Activated T-helper 17 cell treated with anti-CD3 and anti-CD28 coated beads, Interleukin-2, amount 50 U/mL, for 72 hours (primary cell): ENCODE measurements at regions not wholly inside any gene's neighbourhood (a gene's known extent, or its start where the extent isn't known, plus 50 kb on each side); places are given as distances from the start of the nearest gene placed in this dataset.
"Not testable (repeated sequence)": the region's sequence is repeated elsewhere in the genome, so short reads cannot be mapped to it uniquely, and the experiment has no call there.

Experiments used
- ATAC-seq: fragments of 150-1000 bp; cut with Tn5 transposase; replicated peaks from 2 replicates; pipeline ENCODE4 v1.10.0; 2021; ENCODE audit warnings: mild to moderate bottlenecking, moderate library complexity
- H3K27ac Mint-ChIP-seq: one replicate; pipeline ENCODE4 v1.8.0; 2022; ENCODE audit warnings: mixed read lengths
- H3K27me3 Mint-ChIP-seq: one replicate; pipeline ENCODE4 v1.8.0; 2022; ENCODE audit warnings: mixed read lengths
- H3K36me3 Mint-ChIP-seq: one replicate; pipeline ENCODE4 v1.8.0; 2022; ENCODE audit warnings: low read depth, mild to moderate bottlenecking, mixed read lengths
- H3K4me1 Mint-ChIP-seq: one replicate; pipeline ENCODE4 v1.8.0; 2022; ENCODE audit warnings: mixed read lengths
- H3K4me3 Mint-ChIP-seq: one replicate; pipeline ENCODE4 v1.8.0; 2022; ENCODE audit warnings: mild to moderate bottlenecking, mixed read lengths
- H3K9me3 Mint-ChIP-seq: one replicate; pipeline ENCODE4 v1.8.0; 2022; ENCODE audit warnings: mixed read lengths

DNA sequence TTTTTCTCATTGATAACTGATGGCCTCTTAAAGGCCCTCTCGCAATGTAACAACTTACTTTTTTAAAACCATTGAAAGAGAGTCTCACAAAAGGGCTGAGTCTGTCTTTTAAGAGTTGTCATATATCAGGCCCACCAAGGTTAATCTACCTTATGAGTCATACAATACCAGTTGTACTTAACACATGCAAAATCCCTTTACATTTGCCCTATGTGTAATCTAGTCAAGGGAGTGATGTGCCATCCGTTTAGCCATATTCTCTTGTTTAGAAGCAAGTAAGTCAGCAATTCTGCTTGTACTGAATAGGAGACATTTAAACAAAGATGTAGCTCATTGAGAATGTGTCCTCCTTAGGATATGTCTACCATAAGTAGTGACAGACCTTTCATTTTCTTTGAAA is 143.7 kb downstream of the TENT5A start:
- Mint-ChIP-seq H3K4me1 (no peaks in the 10 kb centered on the region), H3K27ac (no peak overlapping the region), H3K9me3 (peaks cover 7% of the 10 kb centered on the region), H3K36me3 (no peaks in the 10 kb centered on the region), H3K4me3 (no peak overlapping the region), H3K27me3 (no peaks in the 10 kb centered on the region)
- ATAC-seq = no peak

DNA sequence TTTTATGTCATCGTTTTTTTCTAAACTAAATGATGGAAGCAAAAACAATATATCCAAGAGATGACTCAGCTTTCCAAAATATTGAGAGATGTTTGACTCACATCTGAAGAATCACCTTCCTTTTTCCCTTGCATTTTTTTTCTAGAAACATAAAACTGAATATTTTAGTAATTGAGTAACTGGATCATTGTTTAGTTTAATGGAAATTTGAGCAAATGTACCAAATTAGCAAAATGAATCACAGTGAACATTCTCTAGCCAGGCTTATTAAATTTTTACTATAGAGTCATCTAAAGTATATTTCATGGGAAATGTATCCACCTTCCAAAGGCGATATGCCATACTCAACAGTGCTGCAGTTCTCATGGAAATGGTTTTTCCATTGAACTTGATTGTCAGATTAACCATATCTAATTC is 145.5 kb downstream of the TENT5A start:
- no peaks in the 10 kb centered on the region for H3K36me3 Mint-ChIP-seq
- no peaks in the 10 kb centered on the region for H3K27me3 Mint-ChIP-seq
- ATAC-seq = no peak
- H3K9me3 Mint-ChIP-seq = peaks cover 10% of the 10 kb centered on the region
- H3K27ac Mint-ChIP-seq = no peak overlapping the region
- no peaks in the 10 kb centered on the region for H3K4me1 Mint-ChIP-seq
- no peak overlapping the region for H3K4me3 Mint-ChIP-seq

- no peaks in the 10 kb centered on the region for H3K27me3 Mint-ChIP-seq
- peaks cover 10% of the 10 kb centered on the region for H3K9me3 Mint-ChIP-seq
- no peak overlapping the region for H3K27ac Mint-ChIP-seq
- no peak for ATAC-seq
- H3K36me3 Mint-ChIP-seq = no peaks in the 10 kb centered on the region
- H3K4me3 Mint-ChIP-seq = no peak overlapping the region
- H3K4me1 Mint-ChIP-seq = no peaks in the 10 kb centered on the region
These were observed 147.0 kb downstream of the TENT5A start for GRCh38 chr6:81605526-81605925.

- no peak for ATAC-seq
- H3K27ac Mint-ChIP-seq = no peak overlapping the region
- no peaks in the 10 kb centered on the region for H3K27me3 Mint-ChIP-seq
These were observed 150.6 kb downstream of the TENT5A start for GRCh38 chr6:81601918-81602317.

GRCh38 chr6:81600488-81600887 is 152.0 kb downstream of the TENT5A start:
- not testable (repeated sequence) for ATAC-seq, H3K4me1 Mint-ChIP-seq, H3K36me3 Mint-ChIP-seq, H3K27ac Mint-ChIP-seq, H3K27me3 Mint-ChIP-seq, H3K4me3 Mint-ChIP-seq
- H3K9me3 Mint-ChIP-seq = peaks cover 18% of the 10 kb centered on the region

More at GRCh38 chr6:81601918-81602317, 150.6 kb downstream of the TENT5A start:
- no peaks in the 10 kb centered on the region for H3K36me3 Mint-ChIP-seq
- peaks cover 16% of the 10 kb centered on the region for H3K9me3 Mint-ChIP-seq
- H3K4me3 Mint-ChIP-seq = no peak overlapping the region
- no peaks in the 10 kb centered on the region for H3K4me1 Mint-ChIP-seq

GRCh38 chr6:81594501-81594900 is 158.0 kb downstream of the TENT5A start:
- Mint-ChIP-seq H3K27me3 (no peaks in the 10 kb centered on the region), H3K27ac (no peak overlapping the region), H3K4me1 (no peaks in the 10 kb centered on the region), H3K4me3 (no peak overlapping the region), H3K36me3 (no peaks in the 10 kb centered on the region), H3K9me3 (peaks cover 13% of the 10 kb centered on the region)
- ATAC-seq = no peak

DNA sequence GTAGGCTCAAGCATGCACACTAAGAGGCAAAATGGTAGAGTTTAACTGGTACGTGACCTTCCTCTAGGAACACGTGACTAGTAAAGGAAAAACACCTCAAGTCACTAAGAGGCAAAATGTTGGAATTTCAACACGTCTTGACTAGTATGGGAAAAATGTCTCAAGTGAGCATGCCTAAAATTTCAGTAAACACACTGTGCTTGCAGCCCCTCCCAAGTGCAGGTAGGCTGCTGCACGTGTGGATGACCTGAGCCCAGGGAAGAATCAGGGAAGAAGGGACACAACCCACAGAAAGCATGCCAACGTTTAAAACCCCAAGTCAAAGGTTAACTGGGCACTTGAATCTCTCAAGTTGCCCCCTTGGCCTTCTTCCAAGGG is 162.2 kb downstream of the TENT5A start:
- no peaks in the 10 kb centered on the region for H3K27me3 Mint-ChIP-seq
- H3K27ac Mint-ChIP-seq = no peak overlapping the region
- H3K9me3 Mint-ChIP-seq = peaks cover 5% of the 10 kb centered on the region
- no peak overlapping the region for H3K4me3 Mint-ChIP-seq
- H3K4me1 Mint-ChIP-seq = no peaks in the 10 kb centered on the region
- no peaks in the 10 kb centered on the region for H3K36me3 Mint-ChIP-seq
- ATAC-seq = no peak

GRCh38 chr6:81589465-81590313 is 162.8 kb downstream of the TENT5A start:
- Mint-ChIP-seq H3K36me3 (no peaks in the 10 kb centered on the region), H3K27ac (no peak overlapping the region), H3K4me1 (no peaks in the 10 kb centered on the region), H3K9me3 (peaks cover 5% of the 10 kb centered on the region), H3K4me3 (no peak overlapping the region), H3K27me3 (no peaks in the 10 kb centered on the region)
- ATAC-seq = no peak

DNA sequence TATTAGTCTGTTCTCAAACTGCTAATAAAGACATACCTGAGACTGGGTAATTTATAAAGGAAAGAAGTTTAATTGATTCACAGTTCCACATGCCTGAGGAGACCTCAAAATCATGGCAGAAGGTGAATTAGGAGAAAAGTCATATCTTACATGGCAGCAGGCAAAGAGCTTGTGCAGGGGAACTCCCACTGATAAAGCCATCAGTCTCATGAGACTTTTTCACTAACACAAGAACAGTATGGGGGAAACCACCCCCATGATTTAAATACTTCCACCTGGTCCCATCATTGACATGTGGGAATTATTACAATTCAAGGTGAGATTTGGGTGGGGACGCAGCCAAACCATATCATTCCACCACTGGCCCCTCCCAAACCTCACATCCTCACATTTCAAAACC is 166.8 kb downstream of the TENT5A start:
- ATAC-seq = not testable (repeated sequence)

GRCh38 chr6:81584156-81584555 is 168.3 kb downstream of the TENT5A start:
- not testable (repeated sequence) for H3K27ac Mint-ChIP-seq

More for the DNA sequence above, 166.8 kb downstream of the TENT5A start:
- H3K4me3 Mint-ChIP-seq, H3K36me3 Mint-ChIP-seq, H3K27me3 Mint-ChIP-seq, H3K9me3 Mint-ChIP-seq, H3K27ac Mint-ChIP-seq, H3K4me1 Mint-ChIP-seq: not testable (repeated sequence)

DNA sequence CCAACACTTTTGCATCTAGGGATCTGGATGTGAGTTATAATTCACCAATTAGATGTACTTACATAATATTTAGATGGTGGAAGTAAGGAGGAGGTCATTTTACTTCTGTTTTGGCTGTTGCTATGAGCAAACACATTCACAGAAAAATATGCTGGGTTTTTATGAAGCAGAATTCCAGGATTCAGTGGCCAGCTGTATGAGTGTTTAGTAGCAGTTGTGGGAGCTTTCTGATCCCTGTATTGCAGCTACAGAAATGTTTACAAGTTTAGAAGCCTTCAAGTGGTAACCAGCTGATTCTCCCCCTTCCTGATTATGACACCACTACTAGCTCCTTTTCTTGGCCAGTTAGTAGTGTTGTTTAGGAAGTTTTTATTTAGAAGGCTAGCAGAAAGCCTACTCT is 177.0 kb downstream of the TENT5A start:
- H3K27me3 Mint-ChIP-seq = no peaks in the 10 kb centered on the region
- H3K27ac Mint-ChIP-seq = no peak overlapping the region
- H3K36me3 Mint-ChIP-seq = no peaks in the 10 kb centered on the region
- no peaks in the 10 kb centered on the region for H3K4me1 Mint-ChIP-seq
- no peak overlapping the region for H3K4me3 Mint-ChIP-seq
- ATAC-seq = no peak
- H3K9me3 Mint-ChIP-seq = no peaks in the 10 kb centered on the region

More at GRCh38 chr6:81584156-81584555, 168.3 kb downstream of the TENT5A start:
- H3K27me3 Mint-ChIP-seq, ATAC-seq, H3K4me3 Mint-ChIP-seq, H3K9me3 Mint-ChIP-seq, H3K4me1 Mint-ChIP-seq, H3K36me3 Mint-ChIP-seq: not testable (repeated sequence)

DNA sequence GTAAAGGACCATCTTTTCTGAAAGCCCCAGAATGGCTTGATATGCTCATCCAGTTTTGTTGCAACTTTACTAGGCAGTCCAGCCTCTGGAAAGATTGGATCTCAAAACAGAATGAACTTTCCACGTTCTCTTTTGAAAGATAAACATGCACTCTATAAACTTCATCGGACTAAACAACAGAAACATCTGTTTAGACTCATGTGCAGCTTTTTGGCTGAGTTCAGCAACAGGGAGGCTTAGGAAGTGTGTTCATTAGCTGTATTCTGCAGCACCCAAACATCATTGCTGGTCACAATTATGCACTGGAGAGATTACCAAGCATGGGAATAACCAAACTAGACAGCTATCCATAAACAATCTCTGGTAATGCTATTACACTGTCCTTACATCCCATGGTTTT is 180.5 kb downstream of the TENT5A start:
- ATAC-seq = no peak
- Mint-ChIP-seq H3K4me1 (no peaks in the 10 kb centered on the region), H3K4me3 (no peak overlapping the region), H3K27me3 (no peaks in the 10 kb centered on the region), H3K36me3 (no peaks in the 10 kb centered on the region), H3K9me3 (peaks cover 9% of the 10 kb centered on the region), H3K27ac (no peak overlapping the region)

- H3K27me3 Mint-ChIP-seq = no peaks in the 10 kb centered on the region
- H3K36me3 Mint-ChIP-seq = no peaks in the 10 kb centered on the region
- ATAC-seq = no peak
- H3K27ac Mint-ChIP-seq = no peak overlapping the region
- no peak overlapping the region for H3K4me3 Mint-ChIP-seq
- H3K4me1 Mint-ChIP-seq = no peaks in the 10 kb centered on the region
- peaks cover 9% of the 10 kb centered on the region for H3K9me3 Mint-ChIP-seq
These were observed 181.8 kb downstream of the TENT5A start for GRCh38 chr6:81570681-81571080.

DNA sequence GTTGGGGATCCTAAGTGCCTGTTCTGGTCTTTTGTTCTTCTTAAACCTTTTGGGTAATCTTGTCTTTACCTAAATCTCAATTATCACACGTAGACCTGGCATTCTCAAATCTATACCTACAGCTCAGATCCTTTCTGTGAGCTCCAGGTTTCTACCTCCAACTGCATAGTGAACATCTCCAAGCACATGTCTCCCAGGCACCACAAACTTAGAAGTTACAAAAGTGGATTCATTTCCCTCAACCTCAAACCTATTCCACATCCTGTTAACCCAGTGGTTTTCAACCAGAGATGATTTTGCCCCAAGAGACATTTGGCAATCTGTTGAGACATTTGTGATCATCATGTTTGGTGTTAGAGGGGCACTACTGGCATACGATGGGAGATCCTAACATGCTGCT is 183.5 kb downstream of the TENT5A start:
- Mint-ChIP-seq H3K27ac (no peak overlapping the region), H3K36me3 (no peaks in the 10 kb centered on the region), H3K27me3 (no peaks in the 10 kb centered on the region), H3K9me3 (peaks cover 9% of the 10 kb centered on the region), H3K4me3 (no peak overlapping the region), H3K4me1 (no peaks in the 10 kb centered on the region)
- no peak for ATAC-seq

DNA sequence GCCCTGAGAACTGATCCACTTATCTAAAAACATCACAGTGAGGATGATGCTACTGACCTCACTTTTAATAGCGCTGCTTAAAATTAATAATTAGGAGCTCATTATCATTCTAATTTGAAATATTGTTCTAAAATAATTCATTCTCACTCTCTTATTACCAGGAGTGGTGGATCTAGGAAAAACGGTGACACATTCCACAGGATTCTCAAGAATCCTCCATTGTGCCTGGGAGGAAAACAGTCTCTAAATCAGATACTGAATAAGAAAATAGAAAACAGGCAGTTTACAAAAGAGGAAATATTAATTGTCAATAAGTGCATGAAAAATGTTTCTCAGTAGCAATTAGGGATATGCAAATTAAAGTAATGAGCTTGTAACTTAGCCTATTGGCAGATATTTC is 187.4 kb downstream of the TENT5A start:
- H3K27ac Mint-ChIP-seq = no peak overlapping the region
- no peaks in the 10 kb centered on the region for H3K27me3 Mint-ChIP-seq
- H3K9me3 Mint-ChIP-seq = peaks cover 9% of the 10 kb centered on the region
- H3K4me3 Mint-ChIP-seq = no peak overlapping the region
- H3K4me1 Mint-ChIP-seq = no peaks in the 10 kb centered on the region
- ATAC-seq = no peak
- no peaks in the 10 kb centered on the region for H3K36me3 Mint-ChIP-seq
